GM12874 (cell line): ENCODE measurements at regions not wholly inside any gene's neighbourhood (a gene's known extent, or its start where the extent isn't known, plus 50 kb on each side); places are given as distances from the start of the nearest gene placed in this dataset.

ENCODE experiments used
- CTCF ChIP-seq: IDR thresholded peaks from 2 replicates; pipeline ENCODE4 v1.5.1; 2011; ENCODE audit warnings: low read depth, mild to moderate bottlenecking, control low read depth, low read length, moderate library complexity; ENCODE audit not compliant: insufficient read depth

GRCh38 chr20:22779878-22780277, 195.5 kb upstream of the FOXA2 start:
- no peak for TF ChIP-seq CTCF

GRCh38 chr20:22781869-22782268, 197.5 kb upstream of the FOXA2 start:
- no peak for TF ChIP-seq CTCF

- TF ChIP-seq CTCF = no peak
Observed at GRCh38 chr20:22789676-22790075, 205.3 kb upstream of the FOXA2 start.

- TF ChIP-seq CTCF = no peak
Observed at GRCh38 chr20:22791396-22791795, 207.0 kb upstream of the FOXA2 start.

- no peak for TF ChIP-seq CTCF
Observed at GRCh38 chr20:22791877-22792525, 207.6 kb upstream of the FOXA2 start.

- TF ChIP-seq CTCF = no peak
Observed at GRCh38 chr20:22794200-22794599, 209.8 kb upstream of the FOXA2 start.

- TF ChIP-seq CTCF = no peak
Observed at GRCh38 chr20:22795433-22795832, 211.1 kb upstream of the FOXA2 start.
